GM12891 (cell line): ENCODE measurements at regions not wholly inside any gene's neighbourhood (a gene's known extent, or its start where the extent isn't known, plus 50 kb on each side); places are given as distances from the start of the nearest gene placed in this dataset.
"Not testable (repeated sequence)": the region's sequence is repeated elsewhere in the genome, so short reads cannot be mapped to it uniquely, and the experiment has no call there.

Source experiments
- POLR2A ChIP-seq: IDR thresholded peaks from 2 replicates; pipeline ENCODE4 v1.6.1; 2011; ENCODE audit warnings: low read depth, low read length, control low read depth
- POLR2AphosphoS5 ChIP-seq: IDR thresholded peaks from 2 replicates; pipeline ENCODE4 v1.6.1; 2011; ENCODE audit warnings: low read depth, low read length, control low read depth
- SPI1 ChIP-seq: IDR thresholded peaks from 2 replicates; pipeline ENCODE4 v1.6.1; 2011; ENCODE audit warnings: low read depth, low read length, control low read depth
- TAF1 ChIP-seq: IDR thresholded peaks from 2 replicates; pipeline ENCODE4 v1.6.1; 2011; ENCODE audit warnings: low read depth, low read length, control low read depth

DNA sequence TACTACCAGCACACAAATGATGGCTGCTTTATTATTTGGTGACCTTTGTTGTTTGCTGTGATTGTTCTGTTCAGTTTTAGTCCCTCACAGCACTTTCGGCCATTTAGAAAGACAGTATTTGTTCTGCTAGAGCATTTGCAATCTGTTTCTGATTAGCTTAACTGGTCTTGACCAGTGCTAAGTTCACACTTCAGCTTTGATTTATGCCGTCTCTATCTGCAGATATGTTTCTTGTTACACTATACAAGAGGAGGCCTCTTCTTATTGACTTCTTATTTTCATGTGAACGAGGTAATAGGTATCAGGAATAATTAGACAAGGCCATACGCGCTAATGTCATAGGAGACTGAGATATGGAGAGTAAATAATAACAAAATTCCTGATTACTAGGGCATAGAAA is 253.0 kb upstream of the PLGLB2 start:
- not testable (repeated sequence) for TF ChIP-seq POLR2A, POLR2AphosphoS5, SPI1, TAF1
